ENCODE measurements at regions not wholly inside any gene's neighbourhood (a gene's known extent, or its start where the extent isn't known, plus 50 kb on each side); places are given as distances from the start of the nearest gene placed in this dataset.

GRCh38 chr13:40181203-40181845, 485.1 kb downstream of the FOXO1 start:
- TF ChIP-seq, protein P1, sequence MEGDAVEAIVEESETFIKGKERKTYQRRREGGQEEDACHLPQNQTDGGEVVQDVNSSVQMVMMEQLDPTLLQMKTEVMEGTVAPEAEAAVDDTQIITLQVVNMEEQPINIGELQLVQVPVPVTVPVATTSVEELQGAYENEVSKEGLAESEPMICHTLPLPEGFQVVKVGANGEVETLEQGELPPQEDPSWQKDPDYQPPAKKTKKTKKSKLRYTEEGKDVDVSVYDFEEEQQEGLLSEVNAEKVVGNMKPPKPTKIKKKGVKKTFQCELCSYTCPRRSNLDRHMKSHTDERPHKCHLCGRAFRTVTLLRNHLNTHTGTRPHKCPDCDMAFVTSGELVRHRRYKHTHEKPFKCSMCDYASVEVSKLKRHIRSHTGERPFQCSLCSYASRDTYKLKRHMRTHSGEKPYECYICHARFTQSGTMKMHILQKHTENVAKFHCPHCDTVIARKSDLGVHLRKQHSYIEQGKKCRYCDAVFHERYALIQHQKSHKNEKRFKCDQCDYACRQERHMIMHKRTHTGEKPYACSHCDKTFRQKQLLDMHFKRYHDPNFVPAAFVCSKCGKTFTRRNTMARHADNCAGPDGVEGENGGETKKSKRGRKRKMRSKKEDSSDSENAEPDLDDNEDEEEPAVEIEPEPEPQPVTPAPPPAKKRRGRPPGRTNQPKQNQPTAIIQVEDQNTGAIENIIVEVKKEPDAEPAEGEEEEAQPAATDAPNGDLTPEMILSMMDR (IDR thresholded peaks at IDR 0.05; ENCODE audit: low read depth, low read length) = no peak
- DNase-seq (ENCODE audit: extremely low read depth, low read depth) = no peak

DNA sequence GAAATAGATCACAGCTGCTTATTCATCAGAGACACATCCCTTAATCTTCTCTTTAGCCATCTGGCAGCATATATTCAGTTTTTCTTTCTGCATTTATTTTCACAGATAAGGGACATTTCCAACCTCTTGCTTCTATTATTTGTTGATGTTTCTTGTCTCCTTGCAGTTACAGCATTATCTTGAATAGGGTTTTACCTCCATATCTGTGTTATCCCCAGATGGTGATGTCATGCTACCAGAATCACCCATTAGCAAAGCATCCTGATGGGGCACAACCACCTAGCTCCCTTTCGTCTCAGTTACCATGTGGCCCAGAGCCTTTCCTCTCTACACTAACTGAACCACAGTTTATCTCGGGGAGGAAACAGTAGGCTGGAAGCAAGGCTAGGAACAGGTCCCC, 483.9 kb downstream of the FOXO1 start:
- TF ChIP-seq, protein P1 (IDR thresholded peaks at IDR 0.05; ENCODE audit: low read depth, low read length) = no peak
- DNase-seq (ENCODE audit: extremely low read depth, low read depth) = no peak

- DNase-seq (ENCODE audit: extremely low read depth, low read depth) = no peak
- TF ChIP-seq, protein P1 (IDR thresholded peaks at IDR 0.05; ENCODE audit: low read depth, low read length) = no peak
Observed at GRCh38 chr13:40185414-40185813, 481.0 kb downstream of the FOXO1 start.

- no peak for DNase-seq (ENCODE audit: extremely low read depth, low read depth)
- TF ChIP-seq, protein P1 (IDR thresholded peaks at IDR 0.05; ENCODE audit: low read depth, low read length) = no peak
Observed at GRCh38 chr13:40186041-40186440, 480.4 kb downstream of the FOXO1 start.

- TF ChIP-seq, protein P1 (IDR thresholded peaks at IDR 0.05; ENCODE audit: low read depth, low read length) = no peak
Observed at GRCh38 chr13:40186626-40187323, 479.7 kb downstream of the FOXO1 start.

DNA sequence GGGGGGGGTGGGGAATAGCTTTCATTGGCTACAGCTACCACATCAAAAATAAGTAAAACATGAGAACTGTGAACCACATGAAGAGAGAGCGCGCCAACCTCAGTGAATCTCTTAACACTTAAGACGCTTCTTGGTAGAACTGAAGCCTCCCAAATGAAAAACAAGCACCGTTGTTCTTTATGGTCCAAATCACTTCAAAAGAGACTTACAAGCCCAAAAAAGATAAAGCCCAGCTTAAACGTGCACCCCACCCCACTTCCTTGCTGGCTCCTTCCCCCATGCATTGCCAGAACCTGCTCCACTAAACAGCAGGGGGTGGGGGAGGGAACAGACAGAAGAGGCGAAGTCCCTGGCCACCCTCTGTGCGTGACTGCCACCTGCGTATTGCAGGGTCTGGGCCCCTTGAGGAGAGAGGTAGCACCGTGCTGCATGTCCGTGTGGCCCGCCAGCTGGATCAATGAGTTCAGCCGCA, 479.1 kb downstream of the FOXO1 start:
- no peak for DNase-seq (ENCODE audit: extremely low read depth, low read depth)
- TF ChIP-seq, protein P1 (IDR thresholded peaks at IDR 0.05; ENCODE audit: low read depth, low read length) = no peak

More at GRCh38 chr13:40186626-40187323, 479.7 kb downstream of the FOXO1 start:
- no peak for DNase-seq (ENCODE audit: extremely low read depth, low read depth)

GRCh38 chr13:40187841-40188591, 478.4 kb downstream of the FOXO1 start:
- TF ChIP-seq, protein P1 (IDR thresholded peaks at IDR 0.05; ENCODE audit: low read depth, low read length) = no peak
- DNase-seq (ENCODE audit: extremely low read depth, low read depth) = no peak
